ENCODE measurements at regions not wholly inside any gene's neighbourhood (a gene's known extent, or its start where the extent isn't known, plus 50 kb on each side); places are given as distances from the start of the nearest gene placed in this dataset.
"Not testable (repeated sequence)": the region's sequence is repeated elsewhere in the genome, so short reads cannot be mapped to it uniquely, and the experiment has no call there.

DNA sequence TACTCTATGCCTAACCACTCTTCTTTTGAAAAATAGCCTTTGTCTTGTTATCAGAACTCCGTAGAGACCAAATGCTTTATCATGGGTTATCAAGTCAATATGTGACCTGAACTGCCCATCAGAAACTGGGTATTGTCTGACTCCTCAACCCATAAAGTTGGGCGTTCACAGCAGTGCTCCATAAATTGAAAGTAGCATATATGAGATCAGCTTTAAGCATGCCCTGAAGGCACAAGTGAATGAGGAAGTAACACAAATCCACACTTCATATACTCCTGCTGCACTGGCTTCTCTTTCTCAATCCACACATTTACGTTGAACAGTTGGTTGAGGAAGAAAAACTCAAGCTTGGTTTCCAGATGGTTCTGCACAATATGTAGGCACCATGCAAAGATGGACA lies 1106.0 kb downstream of the STIM2 start:
- H3K4me1 ChIP-seq (ENCODE audit: control insufficient read depth, low read depth, low read length): no peaks in the 10 kb centered on the region
- no peak overlapping the region for H3K27ac ChIP-seq (ENCODE audit: low read depth, low read length)
- no peak overlapping the region for H3K18ac ChIP-seq (ENCODE audit: low read length)
- no peak overlapping the region for H3K23ac ChIP-seq (ENCODE audit: low read length)
- H3K4ac ChIP-seq (ENCODE audit: low read depth, low read length): no peak overlapping the region
- H2BK5ac ChIP-seq (ENCODE audit: low read length): no peak overlapping the region
- H3K56ac ChIP-seq (ENCODE audit: low read length): no peak overlapping the region
- no peaks in the 10 kb centered on the region for H3K36me3 ChIP-seq (ENCODE audit: control insufficient read depth, insufficient read depth, low read length)
- H3K4me3 ChIP-seq (ENCODE audit: low read length): no peak overlapping the region
- H2AK5ac ChIP-seq (ENCODE audit: low read length): no peak overlapping the region
- H3K79me1 ChIP-seq (ENCODE audit: low read length): no peaks in the 10 kb centered on the region
- no peak overlapping the region for H2BK15ac ChIP-seq (replicated peaks; ENCODE audit: low read depth)
- H3K4me2 ChIP-seq (ENCODE audit: low read length): no peak overlapping the region
- no peak for DNase-seq
- no peak overlapping the region for H3K9ac ChIP-seq (ENCODE audit: low read length)
- no peak overlapping the region for H2BK120ac ChIP-seq (ENCODE audit: low read depth, low read length)
- H3K27me3 ChIP-seq (ENCODE audit: insufficient read depth, low read length, poor library complexity): no peaks in the 10 kb centered on the region
- no peak overlapping the region for H4K5ac ChIP-seq (ENCODE audit: low read length)
- WGBS (ENCODE audit: extremely low coverage, insufficient coverage, low lambda C conversion rate): no CpG with 5 or more reads among the region's 3 CpGs
- H3K79me2 ChIP-seq (ENCODE audit: control insufficient read depth, insufficient read depth, low read length): no peaks in the 10 kb centered on the region
- H4K8ac ChIP-seq (ENCODE audit: low read depth, low read length): no peak overlapping the region

GRCh38 chr4:27973056-27973455 lies 1112.4 kb downstream of the STIM2 start:
- H3K23ac ChIP-seq (ENCODE audit: low read length): no peak overlapping the region
- no peak overlapping the region for H3K18ac ChIP-seq (ENCODE audit: low read length)
- H3K4ac ChIP-seq (ENCODE audit: low read depth, low read length): no peak overlapping the region
- no peak overlapping the region for H4K5ac ChIP-seq (ENCODE audit: low read length)
- no peak for DNase-seq
- no peak overlapping the region for H3K4me2 ChIP-seq (ENCODE audit: low read length)
- no peaks in the 10 kb centered on the region for H3K79me2 ChIP-seq (ENCODE audit: control insufficient read depth, insufficient read depth, low read length)
- H3K4me1 ChIP-seq (ENCODE audit: control insufficient read depth, low read depth, low read length): peaks cover 6% of the 10 kb centered on the region
- WGBS (ENCODE audit: extremely low coverage, insufficient coverage, low lambda C conversion rate): no CpG with 5 or more reads among the region's 1 CpG
- no peak overlapping the region for H2BK15ac ChIP-seq (replicated peaks; ENCODE audit: low read depth)
- no peak overlapping the region for H2BK120ac ChIP-seq (ENCODE audit: low read depth, low read length)
- H3K79me1 ChIP-seq (ENCODE audit: low read length): no peaks in the 10 kb centered on the region
- no peak overlapping the region for H3K4me3 ChIP-seq (ENCODE audit: low read length)
- no peak overlapping the region for H3K56ac ChIP-seq (ENCODE audit: low read length)
- no peaks in the 10 kb centered on the region for H3K36me3 ChIP-seq (ENCODE audit: control insufficient read depth, insufficient read depth, low read length)
- no peak overlapping the region for H2BK5ac ChIP-seq (ENCODE audit: low read length)
- no peak overlapping the region for H4K8ac ChIP-seq (ENCODE audit: low read depth, low read length)
- no peak overlapping the region for H2AK5ac ChIP-seq (ENCODE audit: low read length)
- H3K27me3 ChIP-seq (ENCODE audit: insufficient read depth, low read length, poor library complexity): no peaks in the 10 kb centered on the region
- no peak overlapping the region for H3K9ac ChIP-seq (ENCODE audit: low read length)
- no peak overlapping the region for H3K27ac ChIP-seq (ENCODE audit: low read depth, low read length)

DNA sequence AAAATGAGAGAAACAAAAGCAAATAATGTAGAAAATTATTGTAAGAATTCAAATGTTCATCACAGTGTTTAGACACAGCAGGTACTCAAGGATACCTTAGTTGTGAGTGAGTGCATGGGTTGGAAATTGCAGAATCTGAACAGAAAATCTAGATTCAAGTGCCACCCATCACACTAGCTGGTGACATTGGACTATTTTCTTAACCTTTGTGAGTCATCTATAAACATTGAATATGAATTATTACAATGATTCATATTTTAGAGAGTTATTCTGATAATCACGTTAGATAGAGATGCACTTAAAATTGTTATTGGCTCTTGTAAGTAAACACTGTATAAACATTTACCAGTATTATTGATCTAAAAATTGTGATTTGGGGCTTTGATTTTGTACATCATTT lies 1113.1 kb downstream of the STIM2 start:
- no peak overlapping the region for H4K5ac ChIP-seq (ENCODE audit: low read length)
- H3K79me2 ChIP-seq (ENCODE audit: control insufficient read depth, insufficient read depth, low read length): no peaks in the 10 kb centered on the region
- H3K56ac ChIP-seq (ENCODE audit: low read length): no peak overlapping the region
- H3K27ac ChIP-seq (ENCODE audit: low read depth, low read length): no peak overlapping the region
- H2BK5ac ChIP-seq (ENCODE audit: low read length): no peak overlapping the region
- DNase-seq: no peak
- no peak overlapping the region for H3K18ac ChIP-seq (ENCODE audit: low read length)
- no peaks in the 10 kb centered on the region for H3K27me3 ChIP-seq (ENCODE audit: insufficient read depth, low read length, poor library complexity)
- no peaks in the 10 kb centered on the region for H3K79me1 ChIP-seq (ENCODE audit: low read length)
- no CpG with 5 or more reads among the region's 1 CpG for WGBS (ENCODE audit: extremely low coverage, insufficient coverage, low lambda C conversion rate)
- no peak overlapping the region for H3K4ac ChIP-seq (ENCODE audit: low read depth, low read length)
- no peak overlapping the region for H3K4me3 ChIP-seq (ENCODE audit: low read length)
- H3K4me2 ChIP-seq (ENCODE audit: low read length): no peak overlapping the region
- H3K36me3 ChIP-seq (ENCODE audit: control insufficient read depth, insufficient read depth, low read length): no peaks in the 10 kb centered on the region
- no peak overlapping the region for H2BK120ac ChIP-seq (ENCODE audit: low read depth, low read length)
- no peak overlapping the region for H2AK5ac ChIP-seq (ENCODE audit: low read length)
- no peak overlapping the region for H4K8ac ChIP-seq (ENCODE audit: low read depth, low read length)
- H2BK15ac ChIP-seq (replicated peaks; ENCODE audit: low read depth): no peak overlapping the region
- H3K4me1 ChIP-seq (ENCODE audit: control insufficient read depth, low read depth, low read length): peaks cover 6% of the 10 kb centered on the region
- no peak overlapping the region for H3K9ac ChIP-seq (ENCODE audit: low read length)
- H3K23ac ChIP-seq (ENCODE audit: low read length): no peak overlapping the region

GRCh38 chr4:27974339-27974738 lies 1113.7 kb downstream of the STIM2 start:
- Histone ChIP-seq H2AK5ac (ENCODE audit: low read length) (no peak overlapping the region), H3K18ac (ENCODE audit: low read length) (no peak overlapping the region), H3K4ac (ENCODE audit: low read depth, low read length) (no peak overlapping the region), H3K4me1 (ENCODE audit: control insufficient read depth, low read depth, low read length) (peaks cover 6% of the 10 kb centered on the region), H3K56ac (ENCODE audit: low read length) (peak overlapping the region; percentile 27), H3K36me3 (ENCODE audit: control insufficient read depth, insufficient read depth, low read length) (no peaks in the 10 kb centered on the region), H2BK120ac (ENCODE audit: low read depth, low read length) (no peak overlapping the region), H4K8ac (ENCODE audit: low read depth, low read length) (no peak overlapping the region), H3K4me2 (ENCODE audit: low read length) (no peak overlapping the region), H3K79me2 (ENCODE audit: control insufficient read depth, insufficient read depth, low read length) (no peaks in the 10 kb centered on the region), H3K4me3 (ENCODE audit: low read length) (no peak overlapping the region), H3K79me1 (ENCODE audit: low read length) (no peaks in the 10 kb centered on the region), H4K5ac (ENCODE audit: low read length) (no peak overlapping the region), H2BK5ac (ENCODE audit: low read length) (peak overlapping the region; percentile 67), H3K23ac (ENCODE audit: low read length) (no peak overlapping the region), H3K27ac (ENCODE audit: low read depth, low read length) (peak overlapping the region; percentile 70), H3K9ac (ENCODE audit: low read length) (no peak overlapping the region), H3K27me3 (ENCODE audit: insufficient read depth, low read length, poor library complexity) (no peaks in the 10 kb centered on the region), H2BK15ac (replicated peaks; ENCODE audit: low read depth) (no peak overlapping the region)
- no CpG with 5 or more reads among the region's 2 CpGs for WGBS (ENCODE audit: extremely low coverage, insufficient coverage, low lambda C conversion rate)
- DNase-seq: peak; percentile 32

GRCh38 chr4:27974881-27975280 lies 1114.2 kb downstream of the STIM2 start:
- not testable (repeated sequence) for H3K79me1 ChIP-seq (ENCODE audit: low read length); H4K5ac ChIP-seq (ENCODE audit: low read length); H3K9ac ChIP-seq (ENCODE audit: low read length); H2BK15ac ChIP-seq (replicated peaks; ENCODE audit: low read depth); H3K4me1 ChIP-seq (ENCODE audit: control insufficient read depth, low read depth, low read length); H2AK5ac ChIP-seq (ENCODE audit: low read length); H3K79me2 ChIP-seq (ENCODE audit: control insufficient read depth, insufficient read depth, low read length); H3K23ac ChIP-seq (ENCODE audit: low read length); H2BK120ac ChIP-seq (ENCODE audit: low read depth, low read length); H3K4me2 ChIP-seq (ENCODE audit: low read length); H3K27me3 ChIP-seq (ENCODE audit: insufficient read depth, low read length, poor library complexity); H2BK5ac ChIP-seq (ENCODE audit: low read length); H3K18ac ChIP-seq (ENCODE audit: low read length); H3K27ac ChIP-seq (ENCODE audit: low read depth, low read length); H3K4me3 ChIP-seq (ENCODE audit: low read length); H3K4ac ChIP-seq (ENCODE audit: low read depth, low read length); H3K36me3 ChIP-seq (ENCODE audit: control insufficient read depth, insufficient read depth, low read length); H4K8ac ChIP-seq (ENCODE audit: low read depth, low read length)
- DNase-seq: peak; percentile 74
- no CpG with 5 or more reads among the region's 3 CpGs for WGBS (ENCODE audit: extremely low coverage, insufficient coverage, low lambda C conversion rate)
- H3K56ac ChIP-seq (ENCODE audit: low read length): peak overlapping the region; percentile 11

DNA sequence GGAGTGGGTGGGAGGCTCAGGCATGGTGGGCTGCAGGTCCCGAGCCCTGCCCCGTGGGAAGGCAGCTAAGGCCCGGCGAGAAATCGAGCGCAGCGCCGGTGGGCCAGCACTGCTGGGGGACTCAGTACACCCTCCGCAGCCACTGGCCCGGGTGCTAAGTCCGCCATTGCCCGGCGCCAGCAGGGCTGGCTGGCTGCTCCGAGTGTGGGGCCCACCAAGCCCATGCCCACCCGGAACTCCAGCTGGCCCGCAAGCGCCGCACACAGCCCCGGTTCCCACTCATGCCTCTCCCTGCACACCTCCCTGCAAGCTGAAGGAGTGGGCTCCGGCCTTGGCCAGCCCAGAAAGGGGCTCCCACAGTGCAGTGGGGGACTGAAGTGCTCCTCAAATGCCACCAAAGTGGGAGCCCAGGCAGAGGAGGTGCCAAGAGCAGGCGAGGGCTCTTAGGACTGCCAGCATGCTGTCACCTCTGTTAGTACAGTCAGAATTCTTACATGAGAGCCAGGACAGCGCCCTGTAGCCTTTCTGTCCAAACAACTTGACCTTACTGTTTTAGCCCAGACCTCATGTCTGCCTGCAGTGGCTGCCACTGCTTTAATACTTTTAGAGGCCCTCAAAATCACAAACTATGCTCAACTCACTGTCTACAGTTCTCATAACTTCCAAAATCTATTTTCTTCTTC lies 1117.9 kb downstream of the STIM2 start:
- H2BK5ac ChIP-seq (ENCODE audit: low read length); H3K23ac ChIP-seq (ENCODE audit: low read length); H3K18ac ChIP-seq (ENCODE audit: low read length); H3K79me2 ChIP-seq (ENCODE audit: control insufficient read depth, insufficient read depth, low read length); H2AK5ac ChIP-seq (ENCODE audit: low read length); DNase-seq; H3K4me1 ChIP-seq (ENCODE audit: control insufficient read depth, low read depth, low read length); H3K36me3 ChIP-seq (ENCODE audit: control insufficient read depth, insufficient read depth, low read length); H3K4me2 ChIP-seq (ENCODE audit: low read length); H3K4me3 ChIP-seq (ENCODE audit: low read length); H4K5ac ChIP-seq (ENCODE audit: low read length); H3K9ac ChIP-seq (ENCODE audit: low read length); H3K4ac ChIP-seq (ENCODE audit: low read depth, low read length); H3K27ac ChIP-seq (ENCODE audit: low read depth, low read length); H3K79me1 ChIP-seq (ENCODE audit: low read length); H2BK120ac ChIP-seq (ENCODE audit: low read depth, low read length); H3K27me3 ChIP-seq (ENCODE audit: insufficient read depth, low read length, poor library complexity); H3K56ac ChIP-seq (ENCODE audit: low read length); H2BK15ac ChIP-seq (replicated peaks; ENCODE audit: low read depth); H4K8ac ChIP-seq (ENCODE audit: low read depth, low read length): not testable (repeated sequence)
- no CpG with 5 or more reads among the region's 22 CpGs for WGBS (ENCODE audit: extremely low coverage, insufficient coverage, low lambda C conversion rate)

Data from mesendoderm (in vitro differentiated cells).